HCT116 (cell line): ENCODE measurements at regions not wholly inside any gene's neighbourhood (a gene's known extent, or its start where the extent isn't known, plus 50 kb on each side); places are given as distances from the start of the nearest gene placed in this dataset.

Source experiments
- ATAC-seq: fragments of 200-7000 bp; cut with Tn5 transposase; 2 replicates; pipeline ENCODE4 v1.9.1; 2020; ENCODE audit warnings: mild to moderate bottlenecking, moderate library complexity
- BruUV-seq: library from RNA; stranded (reverse); fragments of 400-500 nt; replicated peaks from 2 replicates; lab custom pipeline; 2021; lab: Mats Ljungman, UMichigan
- CTCF ChIA-PET: fragments of 300-600 bp; sonication (Branson Sonifier 250); formaldehyde crosslinking; loops from one replicate; lab custom pipeline; 2021; ENCODE audit warnings: antibody characterized with exemption; lab: Charles Lee
- POLR2A ChIA-PET: fragments of 300-600, 350-600 bp; sonication (Branson Sonifier 250); formaldehyde crosslinking; loops from one replicate; lab custom pipeline; 2021; ENCODE audit warnings: antibody characterized with exemption; lab: Charles Lee
- RAD21 ChIA-PET, 2 experiments: fragments of 300-600 bp; sonication (Branson Sonifier 250); formaldehyde crosslinking; loops; one replicate each; lab custom pipeline; 2023; ENCODE audit warnings: low total read pairs in 2 of 2; ENCODE audit not compliant: uncharacterized antibody in 2 of 2, unreplicated experiment in 2 of 2, low non-redundant PET in 1 of 2; lab: Charles Lee
- DNase-seq: peaks from one replicate; pipeline ENCODE4 v3.0.0-alpha.2; 2010; ENCODE audit warnings: low read depth, low spot score
- H2AFZ ChIP-seq: fragments of 200-600 bp; shearing (Covaris generic), sonication (generic); 2 replicates; pipeline ENCODE4 v1.6.1; 2017; ENCODE audit warnings: low read depth, mixed run types, mixed read lengths, antibody characterized with exemption, low read length; ENCODE audit not compliant: poor library complexity, severe bottlenecking
- H3K27ac ChIP-seq: 2 replicates; pipeline ENCODE4 v1.5.1; 2012; ENCODE audit warnings: low read depth, low read length
- H3K27me3 ChIP-seq: fragments of 200-600 bp; sonication (generic); 2 replicates; pipeline ENCODE4 v1.6.1; 2016; ENCODE audit warnings: mixed run types, low read length, mixed read lengths; ENCODE audit not compliant: insufficient read depth
- H3K36me3 ChIP-seq, 2 experiments: fragments of 200-500 bp in 1 of 2; fragments of 200-600 bp in 1 of 2; sonication (Bioruptor generic) in 1 of 2; sonication (generic) in 1 of 2; 2 replicates each; pipeline versions ENCODE4 v1.5.1 to v1.6.1; 2014 to 2016; ENCODE audit warnings: low read length in 2 of 2, inconsistent platforms in 1 of 2, mixed read lengths in 1 of 2, mixed run types in 1 of 2; ENCODE audit not compliant: insufficient read depth in 2 of 2, control insufficient read depth in 1 of 2
- H3K4me1 ChIP-seq, 2 experiments: fragments of 200-600 bp in 1 of 2; sonication (generic) in 1 of 2; 2 replicates each; pipeline versions ENCODE4 v1.5.1 to v1.6.1; 2012 to 2017; ENCODE audit warnings: low read length in 2 of 2, inconsistent platforms in 1 of 2, mild to moderate bottlenecking in 1 of 2, mixed read lengths in 1 of 2, mixed run types in 1 of 2, moderate library complexity in 1 of 2; ENCODE audit not compliant: insufficient read depth in 2 of 2, control insufficient read depth in 1 of 2
- H3K4me2 ChIP-seq: fragments of 200-600 bp; sonication (generic); 2 replicates; pipeline ENCODE4 v1.6.1; 2017; ENCODE audit warnings: mixed run types, low read length, mixed read lengths
- H3K4me3 ChIP-seq, 2 experiments: fragments of 200-600 bp in 1 of 2; sonication (generic) in 1 of 2; replicated peaks in 1 of 2; 2 replicates each; pipeline ENCODE4 v1.5.1; 2011 to 2016; ENCODE audit warnings: low read length in 2 of 2, control low read depth in 1 of 2, low read depth in 1 of 2, mild to moderate bottlenecking in 1 of 2, mixed read lengths in 1 of 2, mixed run types in 1 of 2
- H3K79me2 ChIP-seq: fragments of 200-600 bp; sonication (generic); 2 replicates; pipeline ENCODE4 v1.6.1; 2017; ENCODE audit warnings: mild to moderate bottlenecking, mixed run types, low read length, moderate library complexity, mixed read lengths; ENCODE audit not compliant: insufficient read depth
- H3K9ac ChIP-seq: fragments of 200-600 bp; sonication (generic); 2 replicates; pipeline ENCODE4 v1.6.1; 2016; ENCODE audit warnings: low read length, mixed read lengths
- H3K9me2 ChIP-seq: fragments of 200-600 bp; sonication (generic), shearing (Covaris generic); 2 replicates; pipeline ENCODE4 v1.6.1; 2017; ENCODE audit warnings: mixed run types, mild to moderate bottlenecking, moderate library complexity; ENCODE audit not compliant: insufficient read depth
- H3K9me3 ChIP-seq, 2 experiments: fragments of 200-500 bp in 1 of 2; fragments of 200-600 bp in 1 of 2; sonication (Bioruptor generic) in 1 of 2; sonication (generic) in 1 of 2; 2 replicates each; pipeline ENCODE4 v1.6.1; 2014 to 2017; ENCODE audit warnings: low read length in 2 of 2, mixed read lengths in 2 of 2, inconsistent platforms in 1 of 2, low read depth in 1 of 2, mild to moderate bottlenecking in 1 of 2, mixed run types in 1 of 2, moderate library complexity in 1 of 2; ENCODE audit not compliant: control insufficient read depth in 1 of 2, insufficient read depth in 1 of 2
- H4K20me1 ChIP-seq: fragments of 200-600 bp; sonication (generic), shearing (Covaris generic); 2 replicates; pipeline ENCODE4 v1.6.1; 2017; ENCODE audit warnings: mixed run types, mild to moderate bottlenecking, moderate library complexity; ENCODE audit not compliant: insufficient read depth
- CBX3 ChIP-seq: IDR thresholded peaks from 2 replicates; pipeline ENCODE4 v1.6.1; 2012; ENCODE audit warnings: low read depth
- CEBPB ChIP-seq: IDR thresholded peaks from 2 replicates; pipeline ENCODE4 v1.6.1; 2012; ENCODE audit warnings: low read depth
- ELF1 ChIP-seq: IDR thresholded peaks from 2 replicates; pipeline ENCODE4 v1.6.1; 2012; ENCODE audit warnings: low read depth, borderline replicate concordance
- JUND ChIP-seq: IDR thresholded peaks from 2 replicates; pipeline ENCODE4 v1.6.1; 2012
- POLR2A ChIP-seq: IDR thresholded peaks from 2 replicates; pipeline ENCODE4 v1.7.0; 2011; ENCODE audit warnings: borderline replicate concordance; ENCODE audit not compliant: insufficient read depth, insufficient read length; ENCODE audit errors: extremely low read depth
- POLR2AphosphoS5 ChIP-seq: IDR thresholded peaks from 2 replicates; pipeline ENCODE4 v1.6.1; 2011; ENCODE audit warnings: mild to moderate bottlenecking, low read depth, low read length, moderate library complexity
- SRF ChIP-seq: IDR thresholded peaks from 2 replicates; pipeline ENCODE4 v1.6.1; 2012; ENCODE audit warnings: low read depth
- TCF7L2 ChIP-seq: IDR thresholded peaks from 2 replicates; pipeline ENCODE4 v1.7.0; 2011; ENCODE audit warnings: borderline replicate concordance, inconsistent platforms; ENCODE audit not compliant: insufficient read depth, insufficient read length; ENCODE audit errors: extremely low read depth
- YY1 ChIP-seq: IDR thresholded peaks from 2 replicates; pipeline ENCODE4 v1.6.1; 2011; ENCODE audit warnings: low read length, low read depth, moderate library complexity, mild to moderate bottlenecking; ENCODE audit not compliant: insufficient replicate concordance; ENCODE audit errors: extremely low read depth
- intact Hi-C: fragments of 100-400 bp; cut with micrococcal nuclease; formaldehyde crosslinking; loops from 2 replicates; pipeline ENCODE4 v1.10.0; 2022
- TF ChIP-seq, protein P1 (sequence below): IDR thresholded peaks from 2 replicates; pipeline ENCODE4 v1.6.1; 2012

- H4K20me1 ChIP-seq = no peaks in the 10 kb centered on the region
- H3K9ac ChIP-seq = no peak overlapping the region
- no peaks in the 10 kb centered on the region for H3K9me2 ChIP-seq
- H3K27ac ChIP-seq = no peak overlapping the region
- ATAC-seq (no peak), DNase-seq (no peak)
- H3K4me2 ChIP-seq = no peak overlapping the region
- ChIA-PET RAD21 (no interaction called here), CTCF (no interaction called here), POLR2A (no interaction called here)
- TF ChIP-seq CEBPB (no peak), SRF (no peak), POLR2AphosphoS5 (no peak), TCF7L2 (no peak), ELF1 (no peak), CBX3 (no peak), POLR2A (no peak), JUND (no peak), YY1 (no peak)
- TF ChIP-seq, protein P1, sequence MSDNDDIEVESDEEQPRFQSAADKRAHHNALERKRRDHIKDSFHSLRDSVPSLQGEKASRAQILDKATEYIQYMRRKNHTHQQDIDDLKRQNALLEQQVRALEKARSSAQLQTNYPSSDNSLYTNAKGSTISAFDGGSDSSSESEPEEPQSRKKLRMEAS = no peak
- no peaks in the 10 kb centered on the region for H3K79me2 ChIP-seq
- no peaks in the 10 kb centered on the region for H3K4me1 ChIP-seq
- H3K4me3 ChIP-seq = no peak overlapping the region
- intact Hi-C loops = no loop called here
- no peaks in the 10 kb centered on the region for H3K9me3 ChIP-seq
- no TSS peak for BruUV-seq
- H2AFZ ChIP-seq = no peak overlapping the region
- H3K27me3 ChIP-seq = no peaks in the 10 kb centered on the region
- no peaks in the 10 kb centered on the region; a peak in 1 of 4 replicates for H3K36me3 ChIP-seq
These were observed 246.6 kb upstream of the ANKRD55 start for GRCh38 chr5:56479696-56480077.

- Histone ChIP-seq H3K27ac (no peak overlapping the region), H3K4me2 (no peak overlapping the region), H3K9me3 (no peaks in the 10 kb centered on the region), H3K9me2 (no peaks in the 10 kb centered on the region), H2AFZ (no peak overlapping the region), H3K4me3 (no peak overlapping the region), H3K79me2 (no peaks in the 10 kb centered on the region), H3K36me3 (no peaks in the 10 kb centered on the region; a peak in 1 of 4 replicates), H3K27me3 (no peaks in the 10 kb centered on the region), H3K9ac (no peak overlapping the region), H3K4me1 (no peaks in the 10 kb centered on the region), H4K20me1 (no peaks in the 10 kb centered on the region)
- no peak for TF ChIP-seq YY1
- TF ChIP-seq JUND = no peak
- TF ChIP-seq POLR2A = no peak
- DNase-seq (no peak), ATAC-seq (no peak)
- CTCF ChIA-PET = no interaction called here
- BruUV-seq = no TSS peak
- POLR2A ChIA-PET = no interaction called here
- intact Hi-C loops = no loop called here
- RAD21 ChIA-PET = no interaction called here
These were observed 246.0 kb upstream of the ANKRD55 start for GRCh38 chr5:56479126-56479525.
